HL-60 (cell line): ENCODE measurements at regions not wholly inside any gene's neighbourhood (a gene's known extent, or its start where the extent isn't known, plus 50 kb on each side); places are given as distances from the start of the nearest gene placed in this dataset.

ENCODE experiments used
- GABPA ChIP-seq: IDR thresholded peaks from 2 replicates; pipeline ENCODE4 v1.6.1; 2012; ENCODE audit warnings: low read depth
- POLR2AphosphoS5 ChIP-seq: IDR thresholded peaks from 2 replicates; pipeline ENCODE4 v1.6.1; 2012; ENCODE audit warnings: low read depth
- TF ChIP-seq, protein P1 (sequence below): IDR thresholded peaks from one replicate; pipeline ENCODE4 v1.5.1; 2011; ENCODE audit warnings: low read length, control low read depth, inconsistent platforms; ENCODE audit not compliant: insufficient read depth

DNA sequence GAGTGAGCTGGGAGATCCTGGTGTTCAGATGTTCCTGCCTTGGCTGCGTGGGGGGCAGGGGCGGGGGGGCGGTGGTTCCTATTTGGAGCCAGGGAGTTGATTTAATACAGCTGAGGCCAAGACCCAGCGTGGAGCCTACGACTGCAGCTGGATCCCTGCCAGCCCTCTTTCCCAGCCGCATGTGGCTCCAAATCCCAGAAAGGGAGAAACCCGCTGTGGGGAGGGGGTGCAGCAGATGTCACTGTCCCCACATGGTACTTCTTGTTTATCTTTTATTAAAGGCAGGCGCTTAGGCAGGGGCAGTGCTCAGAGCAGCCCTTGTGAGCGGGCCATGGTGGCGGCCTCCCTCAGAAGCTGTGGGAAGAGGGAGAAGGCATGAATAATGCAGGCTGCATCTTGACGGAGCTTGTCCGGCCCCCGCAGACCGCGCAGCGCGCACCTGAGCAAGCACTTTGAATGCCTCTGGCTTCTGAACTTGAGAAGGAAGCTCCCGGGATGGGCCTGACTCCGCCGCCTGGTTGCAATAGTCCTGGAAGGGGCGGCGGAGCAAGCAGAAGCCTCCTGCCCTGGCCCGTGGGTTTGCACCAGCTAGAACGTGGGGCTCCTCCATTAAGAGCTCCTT lies 112.1 kb downstream of the GLI2 start:
- TF ChIP-seq, protein P1, sequence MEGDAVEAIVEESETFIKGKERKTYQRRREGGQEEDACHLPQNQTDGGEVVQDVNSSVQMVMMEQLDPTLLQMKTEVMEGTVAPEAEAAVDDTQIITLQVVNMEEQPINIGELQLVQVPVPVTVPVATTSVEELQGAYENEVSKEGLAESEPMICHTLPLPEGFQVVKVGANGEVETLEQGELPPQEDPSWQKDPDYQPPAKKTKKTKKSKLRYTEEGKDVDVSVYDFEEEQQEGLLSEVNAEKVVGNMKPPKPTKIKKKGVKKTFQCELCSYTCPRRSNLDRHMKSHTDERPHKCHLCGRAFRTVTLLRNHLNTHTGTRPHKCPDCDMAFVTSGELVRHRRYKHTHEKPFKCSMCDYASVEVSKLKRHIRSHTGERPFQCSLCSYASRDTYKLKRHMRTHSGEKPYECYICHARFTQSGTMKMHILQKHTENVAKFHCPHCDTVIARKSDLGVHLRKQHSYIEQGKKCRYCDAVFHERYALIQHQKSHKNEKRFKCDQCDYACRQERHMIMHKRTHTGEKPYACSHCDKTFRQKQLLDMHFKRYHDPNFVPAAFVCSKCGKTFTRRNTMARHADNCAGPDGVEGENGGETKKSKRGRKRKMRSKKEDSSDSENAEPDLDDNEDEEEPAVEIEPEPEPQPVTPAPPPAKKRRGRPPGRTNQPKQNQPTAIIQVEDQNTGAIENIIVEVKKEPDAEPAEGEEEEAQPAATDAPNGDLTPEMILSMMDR, result no peak
- TF ChIP-seq GABPA, result no peak
- no peak for TF ChIP-seq POLR2AphosphoS5
